ENCODE measurements at regions not wholly inside any gene's neighbourhood (a gene's known extent, or its start where the extent isn't known, plus 50 kb on each side); places are given as distances from the start of the nearest gene placed in this dataset.

- Histone ChIP-seq H3K27me3 (ENCODE audit: insufficient read depth, low read length) (no peaks in the 10 kb centered on the region), H3K4me1 (ENCODE audit: insufficient read depth, low read length) (no peaks in the 10 kb centered on the region), H2AFZ (ENCODE audit: low read length) (no peak overlapping the region), H3K4me2 (ENCODE audit: insufficient read depth, low read length) (no peak overlapping the region), H3K27ac (ENCODE audit: low read depth, low read length) (no peak overlapping the region), H3K4me3 (ENCODE audit: insufficient read depth, low read length) (no peak overlapping the region), H3K9me3 (ENCODE audit: low read depth, low read length) (no peaks in the 10 kb centered on the region), H4K20me1 (ENCODE audit: insufficient read depth, low read length) (no peaks in the 10 kb centered on the region), H3K36me3 (ENCODE audit: insufficient read depth, low read length) (no peaks in the 10 kb centered on the region), H3K79me2 (ENCODE audit: insufficient read depth, low read length) (no peaks in the 10 kb centered on the region)
- DNase-seq (ENCODE audit: insufficient read length, low spot score, missing footprints): no peak
- TF ChIP-seq, protein P1, sequence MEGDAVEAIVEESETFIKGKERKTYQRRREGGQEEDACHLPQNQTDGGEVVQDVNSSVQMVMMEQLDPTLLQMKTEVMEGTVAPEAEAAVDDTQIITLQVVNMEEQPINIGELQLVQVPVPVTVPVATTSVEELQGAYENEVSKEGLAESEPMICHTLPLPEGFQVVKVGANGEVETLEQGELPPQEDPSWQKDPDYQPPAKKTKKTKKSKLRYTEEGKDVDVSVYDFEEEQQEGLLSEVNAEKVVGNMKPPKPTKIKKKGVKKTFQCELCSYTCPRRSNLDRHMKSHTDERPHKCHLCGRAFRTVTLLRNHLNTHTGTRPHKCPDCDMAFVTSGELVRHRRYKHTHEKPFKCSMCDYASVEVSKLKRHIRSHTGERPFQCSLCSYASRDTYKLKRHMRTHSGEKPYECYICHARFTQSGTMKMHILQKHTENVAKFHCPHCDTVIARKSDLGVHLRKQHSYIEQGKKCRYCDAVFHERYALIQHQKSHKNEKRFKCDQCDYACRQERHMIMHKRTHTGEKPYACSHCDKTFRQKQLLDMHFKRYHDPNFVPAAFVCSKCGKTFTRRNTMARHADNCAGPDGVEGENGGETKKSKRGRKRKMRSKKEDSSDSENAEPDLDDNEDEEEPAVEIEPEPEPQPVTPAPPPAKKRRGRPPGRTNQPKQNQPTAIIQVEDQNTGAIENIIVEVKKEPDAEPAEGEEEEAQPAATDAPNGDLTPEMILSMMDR (IDR thresholded peaks at IDR 0.05; ENCODE audit: extremely low read depth, low read depth, low read length): no peak
These were observed 618.7 kb upstream of the CDH6 start for GRCh38 chr5:30574761-30575160.

DNA sequence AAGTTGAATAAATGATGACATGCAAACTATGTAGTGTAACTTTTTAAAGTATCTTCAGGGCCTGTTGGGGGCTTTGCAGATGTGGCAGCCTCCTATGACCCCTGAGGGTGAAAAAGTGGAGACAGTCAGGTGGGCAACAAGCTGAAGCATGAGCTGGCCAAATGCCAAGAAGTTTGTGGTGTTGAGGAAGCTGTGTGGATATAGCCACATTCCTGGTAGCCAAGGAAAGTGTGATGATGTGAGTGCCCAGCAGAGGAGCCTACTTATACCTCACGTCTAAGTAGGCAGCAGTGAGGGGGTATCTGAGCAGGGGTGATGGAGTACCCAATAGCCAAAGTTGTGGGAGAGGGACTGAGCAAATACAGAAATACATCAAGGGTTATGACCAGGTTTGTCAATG, 621.2 kb upstream of the CDH6 start:
- Histone ChIP-seq H4K20me1 (ENCODE audit: insufficient read depth, low read length) (no peaks in the 10 kb centered on the region), H3K27me3 (ENCODE audit: insufficient read depth, low read length) (no peaks in the 10 kb centered on the region), H3K9me3 (ENCODE audit: low read depth, low read length) (no peaks in the 10 kb centered on the region), H3K36me3 (ENCODE audit: insufficient read depth, low read length) (no peaks in the 10 kb centered on the region), H3K4me1 (ENCODE audit: insufficient read depth, low read length) (no peaks in the 10 kb centered on the region), H3K79me2 (ENCODE audit: insufficient read depth, low read length) (no peaks in the 10 kb centered on the region), H2AFZ (ENCODE audit: low read length) (no peak overlapping the region), H3K4me3 (ENCODE audit: insufficient read depth, low read length) (no peak overlapping the region), H3K27ac (ENCODE audit: low read depth, low read length) (no peak overlapping the region), H3K4me2 (ENCODE audit: insufficient read depth, low read length) (no peak overlapping the region)
- TF ChIP-seq, protein P1 (IDR thresholded peaks at IDR 0.05; ENCODE audit: extremely low read depth, low read depth, low read length): no peak
- DNase-seq (ENCODE audit: insufficient read length, low spot score, missing footprints): no peak

DNA sequence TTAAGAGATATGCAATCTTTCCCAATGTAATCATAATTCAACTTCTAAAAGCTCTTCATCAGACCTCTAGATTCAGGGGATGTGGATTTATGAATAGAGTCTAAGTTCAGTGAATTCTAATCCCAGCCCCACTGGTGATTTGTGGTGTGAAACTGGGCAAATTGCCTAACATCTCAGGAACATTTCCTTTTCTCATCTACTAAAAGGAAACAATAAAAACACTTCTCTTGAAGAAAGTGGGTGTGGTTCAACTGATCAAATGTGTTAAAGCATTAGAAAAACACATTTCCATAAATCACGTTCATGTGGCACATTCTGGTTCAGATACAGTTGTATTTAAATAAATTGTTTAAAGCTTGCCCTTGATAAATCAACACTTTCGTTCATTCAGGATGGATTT, 631.7 kb upstream of the CDH6 start:
- Histone ChIP-seq H3K27me3 (ENCODE audit: insufficient read depth, low read length) (no peaks in the 10 kb centered on the region), H3K4me2 (ENCODE audit: insufficient read depth, low read length) (no peak overlapping the region), H3K9me3 (ENCODE audit: low read depth, low read length) (no peaks in the 10 kb centered on the region), H4K20me1 (ENCODE audit: insufficient read depth, low read length) (no peaks in the 10 kb centered on the region), H3K27ac (ENCODE audit: low read depth, low read length) (no peak overlapping the region), H3K4me3 (ENCODE audit: insufficient read depth, low read length) (no peak overlapping the region), H2AFZ (ENCODE audit: low read length) (no peak overlapping the region), H3K36me3 (ENCODE audit: insufficient read depth, low read length) (no peaks in the 10 kb centered on the region), H3K79me2 (ENCODE audit: insufficient read depth, low read length) (no peaks in the 10 kb centered on the region), H3K4me1 (ENCODE audit: insufficient read depth, low read length) (no peaks in the 10 kb centered on the region)
- TF ChIP-seq, protein P1 (IDR thresholded peaks at IDR 0.05; ENCODE audit: extremely low read depth, low read depth, low read length): no peak
- no peak for DNase-seq (ENCODE audit: insufficient read length, low spot score, missing footprints)

DNA sequence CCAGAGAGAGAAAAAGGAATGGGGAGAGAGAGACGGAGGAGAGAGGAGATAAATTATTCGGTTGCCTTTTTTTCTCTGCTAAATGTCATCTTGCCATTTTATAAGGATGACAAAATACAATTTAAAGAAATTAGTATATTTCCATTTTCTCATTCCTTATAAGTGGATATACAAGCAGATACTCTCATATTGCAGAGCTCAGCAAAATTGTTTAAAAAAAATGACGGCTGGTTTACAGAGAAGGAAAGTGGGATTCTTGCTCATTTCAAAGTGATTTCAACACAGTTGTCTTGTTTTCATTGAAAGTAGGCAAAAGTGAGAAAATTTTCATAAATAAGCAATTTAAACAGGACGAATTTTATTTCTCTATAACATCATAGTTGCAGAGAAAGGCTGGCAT, 641.9 kb upstream of the CDH6 start:
- Histone ChIP-seq H3K4me1 (ENCODE audit: insufficient read depth, low read length) (no peaks in the 10 kb centered on the region), H2AFZ (ENCODE audit: low read length) (no peak overlapping the region), H3K4me3 (ENCODE audit: insufficient read depth, low read length) (no peak overlapping the region), H3K9me3 (ENCODE audit: low read depth, low read length) (no peaks in the 10 kb centered on the region), H3K27me3 (ENCODE audit: insufficient read depth, low read length) (no peaks in the 10 kb centered on the region), H3K27ac (ENCODE audit: low read depth, low read length) (no peak overlapping the region), H3K79me2 (ENCODE audit: insufficient read depth, low read length) (no peaks in the 10 kb centered on the region), H3K4me2 (ENCODE audit: insufficient read depth, low read length) (no peak overlapping the region), H4K20me1 (ENCODE audit: insufficient read depth, low read length) (no peaks in the 10 kb centered on the region), H3K36me3 (ENCODE audit: insufficient read depth, low read length) (no peaks in the 10 kb centered on the region)
- TF ChIP-seq, protein P1 (IDR thresholded peaks at IDR 0.05; ENCODE audit: extremely low read depth, low read depth, low read length): no peak
- DNase-seq (ENCODE audit: insufficient read length, low spot score, missing footprints): no peak

All from osteoblast (primary cell).